WERI-Rb-1 (cell line): ENCODE measurements at regions not wholly inside any gene's neighbourhood (a gene's known extent, or its start where the extent isn't known, plus 50 kb on each side); places are given as distances from the start of the nearest gene placed in this dataset.

ENCODE experiments used
- DNase-seq: peaks from one replicate; pipeline ENCODE4 v3.0.0-alpha.2; 2020
- H3K27ac ChIP-seq: fragments of 250-450 bp; sonication (Bioruptor Pico); 2 replicates; pipeline ENCODE4 v1.5.1; 2020; ENCODE audit warnings: mild to moderate bottlenecking, moderate library complexity
- H3K27me3 ChIP-seq: fragments of 250-450 bp; sonication (Bioruptor Pico); 2 replicates; pipeline ENCODE4 v1.5.1; 2021; ENCODE audit warnings: mild to moderate bottlenecking, low read depth, moderate library complexity; ENCODE audit not compliant: insufficient read depth, severe bottlenecking
- H3K36me3 ChIP-seq: fragments of 250-450 bp; sonication (Bioruptor Pico); 2 replicates; pipeline ENCODE4 v1.5.1; 2020; ENCODE audit warnings: mild to moderate bottlenecking, moderate library complexity
- H3K4me3 ChIP-seq: 2 replicates; pipeline ENCODE4 v1.5.1; 2011; ENCODE audit warnings: low read depth, mild to moderate bottlenecking, control low read depth, low read length
- H3K9me3 ChIP-seq: fragments of 250-450 bp; sonication (Bioruptor Pico); 2 replicates; pipeline ENCODE4 v1.5.1; 2021; ENCODE audit warnings: mild to moderate bottlenecking, moderate library complexity; ENCODE audit not compliant: severe bottlenecking
- TF ChIP-seq, protein P1 (sequence below): IDR thresholded peaks from 2 replicates; pipeline ENCODE4 v1.5.1; 2011; ENCODE audit warnings: low read depth, mild to moderate bottlenecking, control low read depth, inconsistent platforms, low read length

GRCh38 chr6:44657206-44657819, 269.8 kb downstream of the CDC5L start:
- Histone ChIP-seq H3K36me3 (no peaks in the 10 kb centered on the region), H3K27me3 (no peaks in the 10 kb centered on the region), H3K27ac (no peak overlapping the region), H3K9me3 (no peaks in the 10 kb centered on the region), H3K4me3 (no peak overlapping the region)
- TF ChIP-seq, protein P1, sequence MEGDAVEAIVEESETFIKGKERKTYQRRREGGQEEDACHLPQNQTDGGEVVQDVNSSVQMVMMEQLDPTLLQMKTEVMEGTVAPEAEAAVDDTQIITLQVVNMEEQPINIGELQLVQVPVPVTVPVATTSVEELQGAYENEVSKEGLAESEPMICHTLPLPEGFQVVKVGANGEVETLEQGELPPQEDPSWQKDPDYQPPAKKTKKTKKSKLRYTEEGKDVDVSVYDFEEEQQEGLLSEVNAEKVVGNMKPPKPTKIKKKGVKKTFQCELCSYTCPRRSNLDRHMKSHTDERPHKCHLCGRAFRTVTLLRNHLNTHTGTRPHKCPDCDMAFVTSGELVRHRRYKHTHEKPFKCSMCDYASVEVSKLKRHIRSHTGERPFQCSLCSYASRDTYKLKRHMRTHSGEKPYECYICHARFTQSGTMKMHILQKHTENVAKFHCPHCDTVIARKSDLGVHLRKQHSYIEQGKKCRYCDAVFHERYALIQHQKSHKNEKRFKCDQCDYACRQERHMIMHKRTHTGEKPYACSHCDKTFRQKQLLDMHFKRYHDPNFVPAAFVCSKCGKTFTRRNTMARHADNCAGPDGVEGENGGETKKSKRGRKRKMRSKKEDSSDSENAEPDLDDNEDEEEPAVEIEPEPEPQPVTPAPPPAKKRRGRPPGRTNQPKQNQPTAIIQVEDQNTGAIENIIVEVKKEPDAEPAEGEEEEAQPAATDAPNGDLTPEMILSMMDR = peak; percentile 68
- DNase-seq = peak; percentile 75

DNA sequence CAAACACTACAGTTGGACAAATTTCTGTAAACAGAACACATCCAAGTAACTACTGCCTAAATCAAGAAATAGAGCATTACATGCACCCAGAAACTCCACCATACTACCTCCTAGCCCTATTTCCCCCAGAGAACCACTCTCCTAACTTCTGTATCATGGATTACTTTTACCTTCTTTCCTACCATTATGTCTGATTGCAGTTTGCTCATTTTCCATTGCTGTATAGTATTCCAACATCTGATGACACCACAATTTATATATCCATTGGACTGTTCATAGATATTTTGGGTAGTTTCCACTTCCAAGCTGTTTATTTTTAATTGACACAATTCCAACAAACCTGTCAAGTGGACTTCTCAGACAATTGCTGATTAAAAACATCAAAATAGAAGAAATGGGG, 271.1 kb downstream of the CDC5L start:
- H3K9me3 ChIP-seq = no peaks in the 10 kb centered on the region
- TF ChIP-seq, protein P1 = no peak
- H3K27ac ChIP-seq = no peak overlapping the region
- no peaks in the 10 kb centered on the region for H3K36me3 ChIP-seq
- no peaks in the 10 kb centered on the region for H3K27me3 ChIP-seq
- no peak overlapping the region for H3K4me3 ChIP-seq
- DNase-seq = no peak

- Histone ChIP-seq H3K9me3 (no peaks in the 10 kb centered on the region), H3K4me3 (no peak overlapping the region), H3K27me3 (no peaks in the 10 kb centered on the region), H3K27ac (no peak overlapping the region), H3K36me3 (no peaks in the 10 kb centered on the region)
- TF ChIP-seq, protein P1 = no peak
- no peak for DNase-seq
Observed at GRCh38 chr6:44659726-44660125, 272.2 kb downstream of the CDC5L start.

GRCh38 chr6:44660561-44661220, 273.2 kb downstream of the CDC5L start:
- TF ChIP-seq, protein P1 = no peak
- Histone ChIP-seq H3K27me3 (no peaks in the 10 kb centered on the region), H3K4me3 (no peak overlapping the region), H3K36me3 (no peaks in the 10 kb centered on the region), H3K9me3 (no peaks in the 10 kb centered on the region), H3K27ac (no peak overlapping the region)
- DNase-seq = no peak

GRCh38 chr6:44661221-44662008, 273.9 kb downstream of the CDC5L start:
- H3K27me3 ChIP-seq = no peaks in the 10 kb centered on the region
- DNase-seq = no peak
- no peaks in the 10 kb centered on the region for H3K9me3 ChIP-seq
- no peaks in the 10 kb centered on the region for H3K36me3 ChIP-seq
- H3K4me3 ChIP-seq = no peak overlapping the region
- TF ChIP-seq, protein P1 = no peak
- no peak overlapping the region for H3K27ac ChIP-seq
